HG03558 (cell line): ENCODE measurements at regions not wholly inside any gene's neighbourhood (a gene's known extent, or its start where the extent isn't known, plus 50 kb on each side); places are given as distances from the start of the nearest gene placed in this dataset.

Experiments used
- ATAC-seq: cut with Tn5 transposase; IDR thresholded peaks from one replicate; pipeline ENCODE4 v1.9.1; 2021; ENCODE audit warnings: moderate number of reproducible peaks; ENCODE audit not compliant: unreplicated experiment; ENCODE audit errors: extremely low read depth

DNA sequence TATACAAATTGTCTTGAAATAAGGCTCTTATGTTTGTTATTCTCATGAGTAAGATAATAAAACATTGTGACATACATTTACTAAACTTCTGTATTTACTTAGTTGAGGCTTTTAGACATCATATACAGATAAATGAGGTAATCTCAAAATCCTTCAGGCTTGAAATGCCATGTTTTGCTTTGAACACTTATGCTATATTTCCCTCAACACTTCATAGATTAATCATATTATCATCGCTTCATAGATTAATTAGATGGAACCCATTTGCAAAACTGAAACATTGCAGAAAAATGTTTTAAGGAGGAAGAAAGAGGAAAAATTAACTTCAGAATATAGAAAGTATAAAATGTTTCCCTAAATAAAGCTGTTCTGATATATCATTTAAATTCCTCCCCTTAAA lies 165.0 kb upstream of the CNTNAP2 start:
- ATAC-seq = no peak

DNA sequence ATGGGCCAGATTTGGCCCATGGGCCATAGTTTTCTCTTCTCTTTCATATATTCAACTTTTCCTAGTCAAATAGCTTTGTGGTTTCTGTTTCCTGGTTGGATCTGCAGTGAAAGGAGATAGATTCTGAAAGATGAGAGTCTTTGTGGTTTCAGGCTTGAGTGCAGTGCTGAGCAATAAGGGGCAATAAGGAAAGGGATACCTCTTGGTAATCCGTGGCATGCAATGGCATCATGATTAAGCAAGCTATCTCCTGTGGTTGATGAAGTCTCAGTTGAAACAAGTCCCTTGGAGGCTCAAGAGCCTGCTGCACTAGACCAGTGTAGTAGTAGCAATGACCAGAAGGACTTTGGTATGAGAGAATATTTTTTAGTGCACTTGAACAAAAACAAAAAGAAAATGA lies 187.7 kb upstream of the CNTNAP2 start:
- no peak for ATAC-seq

DNA sequence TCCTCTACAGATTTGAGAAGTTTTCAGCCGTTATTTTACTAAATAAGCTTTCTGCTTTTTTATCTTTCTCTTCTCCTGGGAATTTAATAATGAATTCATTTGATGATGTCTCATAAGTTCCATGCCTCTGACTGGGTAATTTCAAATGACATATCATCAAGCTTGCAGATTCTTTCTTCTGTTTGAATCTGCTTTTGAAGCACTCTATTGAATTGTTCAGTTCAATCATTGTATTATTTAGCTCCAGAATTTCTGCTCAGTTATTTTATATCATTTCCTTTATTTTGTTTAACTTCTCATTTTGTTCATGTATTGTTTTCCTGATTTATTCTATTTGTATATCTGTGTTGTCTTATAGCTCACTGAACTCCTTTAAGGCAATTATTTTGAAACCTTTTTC lies 196.9 kb upstream of the CNTNAP2 start:
- ATAC-seq = no peak

DNA sequence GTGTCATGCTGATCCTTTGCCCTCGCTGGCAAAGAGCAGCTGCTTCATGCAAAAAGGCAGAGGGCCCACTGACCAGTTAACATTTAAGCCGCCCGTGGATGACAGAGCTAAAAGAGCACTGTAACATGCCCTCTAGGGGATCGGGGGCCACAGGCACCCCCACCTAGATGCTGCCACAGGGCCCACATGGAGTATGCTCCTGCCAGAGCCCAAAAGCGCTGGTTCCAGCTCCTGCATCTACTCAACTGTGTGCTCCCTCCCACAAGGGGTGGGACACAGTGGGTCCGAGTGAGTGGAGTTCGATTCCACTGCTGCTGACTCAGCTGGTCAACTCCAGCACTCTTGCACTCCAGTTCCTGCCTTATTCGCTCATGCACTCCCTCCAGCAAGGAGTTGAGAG lies 199.8 kb upstream of the CNTNAP2 start:
- ATAC-seq = no peak

DNA sequence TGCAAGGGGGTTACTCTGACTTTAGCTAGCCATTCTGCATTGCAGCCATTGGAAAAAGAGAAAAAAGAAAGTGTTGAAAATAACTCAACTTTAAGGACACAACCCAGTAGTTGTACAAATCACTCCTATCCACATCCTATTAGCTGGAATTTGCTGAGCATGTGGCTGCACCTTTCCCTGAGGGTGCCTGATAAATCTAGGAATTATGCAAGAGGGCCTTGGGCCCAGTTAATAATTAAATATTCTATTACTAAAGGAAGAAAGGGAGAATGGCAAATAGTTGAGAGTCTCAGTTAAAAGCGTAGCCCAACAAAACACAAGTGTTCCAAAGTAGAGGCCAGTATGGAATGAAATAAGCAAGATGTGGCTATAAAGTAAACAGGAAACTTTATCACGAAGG lies 200.9 kb upstream of the CNTNAP2 start:
- no peak for ATAC-seq

DNA sequence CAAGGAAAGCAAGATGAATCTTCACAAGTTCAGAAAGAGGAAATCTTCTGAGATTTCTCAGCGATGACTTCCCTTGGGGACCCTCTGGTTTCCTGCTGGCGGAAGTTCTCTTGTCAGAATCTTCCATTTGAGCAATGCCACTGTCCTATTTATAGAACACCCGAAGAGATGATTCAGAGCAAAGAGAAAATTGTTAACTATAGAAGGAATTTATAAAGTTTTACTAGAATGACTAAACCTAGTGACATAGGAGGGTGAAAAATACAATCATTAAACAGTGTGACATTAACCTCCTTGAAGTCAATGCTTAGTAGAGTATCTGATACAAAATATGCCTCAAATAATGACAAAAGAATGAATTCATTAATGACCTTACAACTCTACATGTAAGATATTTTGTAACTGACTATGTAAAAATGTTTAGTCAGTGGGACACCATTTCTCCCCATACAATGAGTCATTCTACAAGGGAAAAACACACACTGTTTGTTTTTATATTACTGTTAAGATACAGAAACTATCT lies 206.5 kb upstream of the CNTNAP2 start:
- no peak for ATAC-seq

DNA sequence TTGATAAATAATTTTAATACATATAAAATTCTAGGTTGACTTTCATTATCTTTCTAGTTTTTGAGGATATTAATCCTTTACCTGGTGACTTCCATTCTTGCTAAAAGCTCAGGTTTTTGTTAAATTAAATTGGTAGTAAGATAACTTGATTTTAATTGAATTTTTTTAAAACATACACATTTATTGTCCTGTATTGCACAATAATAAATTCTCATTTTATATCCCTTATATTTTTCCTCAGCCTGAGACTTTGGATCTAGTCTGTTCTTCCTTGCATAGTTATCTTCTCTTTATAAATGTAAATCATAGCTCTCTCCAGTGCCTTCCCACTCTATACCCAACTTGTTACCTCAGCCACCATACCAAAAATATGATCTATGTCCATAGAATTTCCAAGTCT lies 212.9 kb upstream of the CNTNAP2 start:
- no peak for ATAC-seq

DNA sequence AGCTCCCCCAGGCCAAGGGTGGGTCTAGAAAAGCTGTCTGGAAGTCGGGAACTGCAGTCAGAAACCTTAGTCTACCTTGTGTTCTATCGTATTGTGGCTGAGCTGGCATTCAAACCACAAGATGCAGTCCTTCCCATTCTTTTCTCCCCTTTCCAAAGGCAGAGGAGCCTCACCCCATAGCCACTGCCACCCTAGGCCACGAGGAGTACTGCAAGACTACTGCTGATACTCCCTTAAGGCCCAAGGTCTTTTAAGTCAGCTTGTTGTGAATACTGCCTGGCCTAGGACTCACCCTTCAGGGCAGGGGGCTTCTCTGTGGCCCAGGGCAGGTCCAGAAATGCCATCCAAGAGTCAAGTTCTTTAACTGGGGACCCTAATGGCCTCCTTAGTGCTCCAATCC lies 214.5 kb upstream of the CNTNAP2 start:
- no peak for ATAC-seq

DNA sequence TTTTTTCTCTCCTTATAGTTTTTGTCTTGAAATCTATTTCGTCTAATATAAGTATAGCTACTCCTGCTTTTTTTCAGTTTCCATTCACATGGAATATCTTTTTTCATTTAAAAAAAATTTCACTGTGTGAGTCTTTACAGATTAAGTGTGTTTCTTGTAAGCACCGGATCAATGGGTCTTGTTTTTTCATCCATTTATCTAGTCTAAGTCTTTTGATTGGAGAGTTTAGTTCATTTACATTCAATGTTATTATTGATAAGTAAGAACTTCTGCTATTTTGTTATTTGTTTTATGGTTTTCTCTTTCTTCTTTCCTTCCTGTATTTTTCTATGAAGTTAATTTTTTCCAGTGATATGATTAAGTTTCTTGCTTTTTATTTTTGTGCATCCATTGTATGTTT lies 216.7 kb upstream of the CNTNAP2 start:
- no peak for ATAC-seq

DNA sequence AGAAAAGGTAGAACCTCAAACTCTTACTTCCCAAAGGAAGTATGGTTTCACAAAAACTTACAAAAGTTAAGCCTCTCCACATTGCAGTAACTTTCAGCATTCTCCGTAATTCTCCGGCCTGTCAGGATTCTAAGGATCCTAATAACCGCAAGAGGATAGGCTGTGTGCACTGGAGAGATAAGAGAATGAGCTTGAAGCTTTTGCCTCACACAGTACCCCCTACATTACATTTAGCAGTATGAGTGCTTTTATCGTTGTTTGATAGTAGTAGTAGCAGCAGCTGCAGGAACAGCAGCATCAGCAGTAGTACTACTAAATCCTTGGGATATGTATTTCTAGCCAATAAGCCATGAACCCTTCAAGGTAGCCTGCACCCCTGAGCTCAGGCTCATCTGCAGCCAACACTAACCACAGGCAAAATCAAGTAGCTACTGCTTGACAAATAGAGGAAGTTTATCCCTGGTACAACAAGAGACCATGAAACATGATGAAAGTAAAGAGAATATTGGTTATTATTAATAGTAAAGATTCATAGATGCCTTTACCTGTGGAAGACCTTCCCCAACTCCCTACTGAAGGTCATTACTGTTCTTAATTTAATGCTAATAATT lies 222.6 kb upstream of the CNTNAP2 start:
- no peak for ATAC-seq

DNA sequence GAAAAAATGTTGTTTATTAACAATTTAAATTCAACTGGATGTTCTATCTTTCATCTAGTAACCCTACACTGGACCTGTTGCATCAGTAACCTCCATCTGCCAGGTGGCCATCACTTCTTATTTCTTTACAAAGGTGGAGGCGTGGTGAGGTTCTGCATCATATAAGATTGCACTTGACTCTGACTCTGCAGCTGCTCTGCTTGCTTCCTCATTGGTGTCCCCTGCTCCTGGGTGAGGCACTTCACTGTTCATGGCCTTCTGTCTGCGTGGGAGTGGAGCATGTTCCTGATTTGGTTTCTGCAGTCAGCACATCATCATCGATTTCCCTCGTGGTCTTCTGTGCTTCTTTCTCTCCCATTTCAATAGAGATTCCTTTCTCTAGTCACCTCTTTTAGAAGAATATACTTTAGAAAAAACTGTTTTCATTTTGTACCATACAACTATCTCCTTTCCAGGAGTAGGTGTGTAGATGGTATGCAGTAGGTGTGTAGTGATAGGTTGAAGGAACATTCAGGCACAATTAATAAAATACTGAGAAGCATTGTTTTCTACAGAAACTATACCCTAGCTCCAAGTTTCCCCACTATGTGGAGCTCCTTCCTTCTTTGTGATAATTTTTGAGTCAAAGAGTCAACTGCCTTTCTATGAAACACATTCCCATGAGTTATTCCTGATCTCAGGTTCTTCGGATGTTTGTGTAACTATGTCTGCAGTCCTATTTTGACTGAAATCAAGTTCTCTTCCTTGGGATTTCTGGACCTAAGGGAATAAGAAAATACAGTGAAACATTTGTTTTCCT lies 231.7 kb upstream of the CNTNAP2 start:
- ATAC-seq = no peak

DNA sequence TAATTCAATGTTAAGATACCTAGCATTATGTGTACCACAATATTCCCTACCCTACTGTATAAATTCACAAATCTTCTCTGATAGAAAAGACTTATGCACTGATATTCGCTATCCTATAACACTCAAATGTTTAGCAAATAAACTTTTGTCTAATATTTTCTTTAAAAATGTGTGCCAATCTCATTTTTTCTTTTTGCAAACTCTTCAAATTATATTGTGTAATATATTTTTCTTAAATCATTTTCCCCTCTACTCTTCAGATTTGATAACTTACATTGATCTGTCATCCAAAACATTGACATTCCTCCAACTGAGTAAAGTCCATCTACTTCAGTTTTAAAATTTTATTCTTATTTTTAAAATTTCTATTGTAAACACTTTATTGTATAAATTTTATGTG lies 240.2 kb upstream of the CNTNAP2 start:
- ATAC-seq = no peak

DNA sequence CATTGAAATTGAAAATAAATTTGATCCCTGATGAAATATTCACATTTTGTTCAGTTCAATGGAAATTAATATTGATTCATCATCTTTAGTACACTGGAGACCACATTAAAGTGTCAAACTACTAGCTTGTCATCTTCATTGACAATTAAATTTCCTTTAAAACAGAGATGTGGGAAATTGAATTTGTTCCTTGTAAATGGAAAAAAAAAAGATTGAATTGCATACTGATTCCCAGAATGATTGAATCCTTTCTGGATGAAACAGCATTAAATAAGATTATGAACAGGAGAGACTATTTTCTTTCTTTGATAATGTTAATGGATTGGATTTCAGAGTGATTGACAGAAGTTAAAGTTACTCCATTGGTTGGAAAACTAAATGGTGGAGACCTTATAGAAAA lies 241.3 kb upstream of the CNTNAP2 start:
- no peak for ATAC-seq

DNA sequence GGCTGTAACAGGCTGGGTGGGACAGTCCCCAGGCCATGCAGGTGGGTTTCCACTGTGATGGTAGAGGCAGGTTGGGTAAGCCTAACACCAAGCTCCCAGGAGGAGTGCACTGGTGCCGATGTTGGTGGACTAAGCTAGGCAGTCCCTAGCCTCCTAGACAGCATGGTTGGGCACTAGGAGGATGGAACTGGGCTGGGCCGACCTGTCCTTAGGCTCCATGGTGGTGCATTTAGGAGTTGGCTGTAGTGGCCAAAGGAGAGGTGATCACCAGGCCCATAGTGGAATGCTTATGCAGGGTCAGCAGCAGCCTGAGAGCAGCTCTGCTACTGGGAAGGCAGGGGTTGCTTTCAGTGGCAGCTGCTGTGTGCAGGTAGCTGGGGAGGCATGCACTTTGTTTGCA lies 247.7 kb upstream of the CNTNAP2 start:
- no peak for ATAC-seq

DNA sequence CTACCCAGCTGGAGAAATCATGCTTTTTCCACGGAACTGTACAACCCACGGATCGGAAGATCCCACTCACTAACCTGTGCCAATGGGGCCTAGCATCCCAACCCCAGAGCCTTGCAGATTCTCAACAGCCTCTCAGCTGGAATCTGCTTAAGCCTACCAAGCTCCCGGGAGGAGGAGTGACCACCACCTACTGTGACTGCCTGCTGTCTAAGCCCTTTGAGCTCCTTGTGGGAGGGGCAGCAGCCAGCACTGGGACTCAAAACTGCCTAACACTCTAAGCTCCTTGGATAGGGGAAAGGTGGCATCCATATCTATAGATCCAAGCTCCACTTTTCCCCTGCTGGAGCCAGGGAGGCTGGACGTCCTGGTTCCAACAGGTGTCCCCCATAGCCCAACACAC lies 254.4 kb upstream of the CNTNAP2 start:
- ATAC-seq = no peak

DNA sequence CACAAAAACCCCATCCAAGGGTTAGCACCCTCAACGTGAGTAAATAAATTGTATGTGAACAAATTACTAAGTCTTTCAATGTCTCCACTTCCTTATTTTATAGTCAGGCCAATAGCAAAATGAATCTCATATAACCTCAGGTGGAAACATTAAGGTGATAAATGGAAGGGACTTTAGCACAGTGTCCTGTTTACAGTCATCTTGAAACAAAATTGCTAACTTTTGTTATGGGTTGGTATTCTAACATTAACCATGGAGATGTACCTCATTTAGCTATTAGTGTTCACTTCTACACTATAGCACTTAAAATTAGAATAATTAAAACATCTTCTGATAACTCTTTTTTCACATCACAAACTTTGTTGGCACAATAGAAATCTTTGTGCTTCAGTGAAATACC lies 255.8 kb upstream of the CNTNAP2 start:
- ATAC-seq = no peak

DNA sequence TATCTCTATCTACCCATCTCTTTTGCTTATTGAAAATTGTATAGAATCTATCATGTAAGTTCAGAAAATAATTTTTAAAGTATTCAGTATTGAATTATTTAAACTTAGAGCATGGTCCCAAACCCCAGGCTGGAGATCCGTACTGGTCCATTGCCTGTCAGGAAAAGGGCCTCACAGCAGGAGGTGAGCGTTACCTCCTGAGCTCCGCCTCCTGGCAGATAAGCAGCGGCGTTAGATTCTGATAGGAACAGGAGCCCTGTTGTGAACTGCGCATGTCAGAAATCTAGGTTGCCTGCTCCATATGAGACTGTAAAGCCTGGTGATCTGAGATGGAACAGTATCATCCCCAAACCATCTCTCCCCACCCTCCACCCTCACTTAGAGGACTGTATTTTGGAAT lies 266.0 kb upstream of the CNTNAP2 start:
- no peak for ATAC-seq

DNA sequence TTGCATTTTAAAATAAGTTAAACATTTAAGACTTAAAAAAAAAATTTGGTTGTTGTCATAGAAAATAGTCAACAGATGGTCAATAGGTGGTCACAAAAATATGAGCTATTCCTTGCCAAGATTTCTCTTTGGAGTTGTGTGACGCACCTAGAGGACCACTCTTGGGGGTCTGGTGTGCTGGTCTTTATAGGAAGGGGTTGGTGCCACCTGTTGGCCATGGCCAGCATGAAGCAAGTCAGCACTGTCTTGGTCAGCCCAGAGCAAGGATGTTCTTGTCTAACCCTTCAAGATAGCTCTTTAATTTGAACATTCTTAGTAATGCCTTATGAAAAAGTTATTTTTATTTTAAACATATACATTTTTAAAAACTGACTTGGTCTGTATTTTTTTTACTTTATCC lies 267.9 kb upstream of the CNTNAP2 start:
- no peak for ATAC-seq

DNA sequence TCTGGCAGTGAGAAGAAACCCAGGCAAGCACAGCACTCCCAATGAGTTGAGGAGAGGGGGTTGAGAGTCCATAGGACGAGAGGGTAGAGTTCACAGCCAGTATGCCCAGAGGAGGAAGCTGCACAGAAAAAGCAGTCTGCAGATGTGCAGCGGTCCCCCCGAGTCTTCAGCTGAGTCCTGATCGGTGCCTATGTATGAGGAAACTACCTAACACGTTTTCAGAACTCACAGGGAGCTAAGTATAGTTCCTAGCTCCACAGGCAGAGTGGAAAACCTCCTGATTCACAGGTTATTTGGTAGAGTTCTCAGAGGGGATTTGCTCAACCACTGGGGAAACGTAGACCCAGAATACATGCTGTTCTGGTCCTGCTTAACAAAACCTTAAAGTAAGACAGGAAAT lies 271.3 kb upstream of the CNTNAP2 start:
- ATAC-seq = no peak

DNA sequence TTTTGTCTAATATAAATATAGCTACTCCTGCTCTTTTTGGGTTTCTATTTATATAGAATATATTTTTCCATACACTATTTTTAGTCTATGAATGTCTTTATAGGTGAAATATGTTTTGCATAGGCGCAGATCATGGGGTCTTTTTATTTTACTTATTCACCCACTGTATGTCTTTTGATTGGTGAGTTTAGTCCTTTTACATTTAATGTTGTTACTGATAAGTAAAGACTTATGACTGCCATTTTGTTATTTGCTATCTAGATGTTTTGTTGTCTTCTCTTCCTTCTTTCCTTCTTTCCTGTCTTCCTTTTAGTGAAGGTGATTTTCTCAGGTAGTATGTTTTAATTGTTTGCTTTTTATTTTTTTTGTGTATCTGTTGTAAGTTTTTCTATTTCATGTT lies 276.8 kb upstream of the CNTNAP2 start:
- ATAC-seq = no peak

DNA sequence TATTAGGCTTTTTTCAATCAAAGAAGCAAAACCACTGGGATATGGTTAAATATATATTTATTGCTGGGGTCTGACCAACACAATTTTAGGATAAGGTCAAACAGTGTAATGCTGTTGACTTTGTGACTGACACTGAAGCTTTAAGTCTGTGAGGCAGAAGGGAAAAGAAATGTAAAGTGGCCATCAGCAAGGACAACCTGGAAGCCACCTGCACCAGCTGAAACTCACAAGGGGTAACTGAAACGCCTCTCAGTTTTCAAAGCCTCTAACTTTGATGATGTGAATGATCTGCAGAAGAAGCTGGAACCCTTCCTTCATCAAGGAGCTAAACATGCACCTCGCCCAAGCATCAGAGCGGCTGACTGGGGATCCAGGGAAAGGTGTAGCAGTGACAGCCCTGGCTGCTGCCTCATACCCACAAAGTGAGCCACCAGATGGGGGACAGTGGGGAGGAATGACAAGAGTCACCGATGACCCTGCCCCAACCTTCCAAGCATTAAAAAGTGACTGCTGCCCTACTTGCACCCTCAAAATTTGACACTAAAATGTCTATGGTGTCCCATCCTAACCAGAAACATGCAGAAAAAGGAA lies 284.9 kb upstream of the CNTNAP2 start:
- no peak for ATAC-seq

DNA sequence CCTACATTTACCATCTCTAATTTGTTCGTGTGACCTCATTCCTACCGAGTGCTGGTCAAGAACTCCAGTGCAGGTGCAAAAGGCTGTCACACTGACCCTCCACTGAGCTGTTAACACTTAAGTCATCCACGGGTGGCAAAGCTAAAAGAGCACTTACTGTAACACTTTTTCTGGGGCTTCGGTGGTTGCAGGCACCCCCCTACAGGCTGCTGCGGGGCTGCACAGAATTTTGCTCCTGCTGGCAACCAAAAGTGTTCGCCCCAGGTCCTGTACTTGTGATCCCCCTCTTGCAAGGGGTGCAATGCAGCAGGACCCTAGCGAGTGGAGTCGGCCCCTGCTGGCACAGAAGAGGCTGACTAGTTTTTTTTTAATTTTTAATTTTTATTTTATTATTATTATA lies 298.9 kb upstream of the CNTNAP2 start:
- ATAC-seq = no peak
